Activated B cell treated with CpG ODN at 0.5 μM for 24 hours (primary cell): ENCODE measurements at regions not wholly inside any gene's neighbourhood (a gene's known extent, or its start where the extent isn't known, plus 50 kb on each side); places are given as distances from the start of the nearest gene placed in this dataset.
"Not testable (repeated sequence)": the region's sequence is repeated elsewhere in the genome, so short reads cannot be mapped to it uniquely, and the experiment has no call there.

Experiments
- ATAC-seq: fragments of 200-7000 bp; cut with Tn5 transposase; one replicate; pipeline ENCODE4 v1.10.0; 2021; ENCODE audit warnings: low read depth, mild to moderate bottlenecking, moderate library complexity
- CTCF ChIA-PET: fragments of 350-600 bp; sonication (Branson Sonifier 250); formaldehyde crosslinking; loops from one replicate; lab custom pipeline; 2021; ENCODE audit warnings: antibody characterized with exemption; lab: Charles Lee
- POLR2A ChIA-PET: fragments of 350-600 bp; sonication (Branson Sonifier 250); formaldehyde crosslinking; loops from one replicate; lab custom pipeline; 2021; ENCODE audit warnings: antibody characterized with exemption; lab: Charles Lee
- DNase-seq: peaks from one replicate; pipeline ENCODE4 v3.0.0; 2022
- H3K27ac Mint-ChIP-seq: one replicate; pipeline ENCODE4 v1.8.0; 2020; ENCODE audit warnings: mixed read lengths
- H3K27me3 Mint-ChIP-seq: one replicate; pipeline ENCODE4 v1.8.0; 2021; ENCODE audit warnings: mixed read lengths
- H3K36me3 Mint-ChIP-seq: one replicate; pipeline ENCODE4 v1.8.0; 2021; ENCODE audit warnings: low read depth, mixed read lengths
- H3K4me1 Mint-ChIP-seq: one replicate; pipeline ENCODE4 v1.8.0; 2021; ENCODE audit warnings: mixed read lengths
- H3K4me3 Mint-ChIP-seq: one replicate; pipeline ENCODE4 v1.8.0; 2020; ENCODE audit warnings: mild to moderate bottlenecking, mixed read lengths
- H3K9me3 Mint-ChIP-seq: one replicate; pipeline ENCODE4 v1.8.0; 2020; ENCODE audit warnings: mixed read lengths
- intact Hi-C: fragments of 100-400 bp; cut with micrococcal nuclease; formaldehyde crosslinking; loops from one replicate; pipeline ENCODE4 v1.15.1; 2024
- TF ChIP-seq, protein P1 (sequence below): fragments of 200-600 bp; IDR thresholded peaks from one replicate; pipeline ENCODE4 v1.8.0; 2022; ENCODE audit warnings: antibody characterized with exemption, mild to moderate bottlenecking

DNA sequence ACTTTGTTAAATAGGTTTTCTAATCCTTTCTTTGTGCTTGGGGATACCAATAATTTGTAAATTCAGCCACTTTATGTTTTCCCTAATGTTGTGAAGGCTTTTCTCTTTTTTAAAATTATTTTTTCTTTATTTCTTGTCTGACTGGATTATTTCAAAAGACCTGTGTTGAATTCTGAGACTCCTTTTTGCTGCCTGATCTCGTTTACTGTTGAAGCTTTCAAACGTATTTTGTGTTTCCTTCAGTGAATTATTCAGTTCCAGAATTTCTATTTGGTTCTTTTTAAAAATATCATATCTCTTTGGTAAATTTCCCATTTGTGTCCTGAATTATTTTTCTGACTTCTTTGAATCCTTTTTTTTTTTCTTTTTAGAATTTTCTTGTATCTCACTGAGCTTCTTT lies 241.6 kb downstream of the LRIG3 start:
- TF ChIP-seq, protein P1, sequence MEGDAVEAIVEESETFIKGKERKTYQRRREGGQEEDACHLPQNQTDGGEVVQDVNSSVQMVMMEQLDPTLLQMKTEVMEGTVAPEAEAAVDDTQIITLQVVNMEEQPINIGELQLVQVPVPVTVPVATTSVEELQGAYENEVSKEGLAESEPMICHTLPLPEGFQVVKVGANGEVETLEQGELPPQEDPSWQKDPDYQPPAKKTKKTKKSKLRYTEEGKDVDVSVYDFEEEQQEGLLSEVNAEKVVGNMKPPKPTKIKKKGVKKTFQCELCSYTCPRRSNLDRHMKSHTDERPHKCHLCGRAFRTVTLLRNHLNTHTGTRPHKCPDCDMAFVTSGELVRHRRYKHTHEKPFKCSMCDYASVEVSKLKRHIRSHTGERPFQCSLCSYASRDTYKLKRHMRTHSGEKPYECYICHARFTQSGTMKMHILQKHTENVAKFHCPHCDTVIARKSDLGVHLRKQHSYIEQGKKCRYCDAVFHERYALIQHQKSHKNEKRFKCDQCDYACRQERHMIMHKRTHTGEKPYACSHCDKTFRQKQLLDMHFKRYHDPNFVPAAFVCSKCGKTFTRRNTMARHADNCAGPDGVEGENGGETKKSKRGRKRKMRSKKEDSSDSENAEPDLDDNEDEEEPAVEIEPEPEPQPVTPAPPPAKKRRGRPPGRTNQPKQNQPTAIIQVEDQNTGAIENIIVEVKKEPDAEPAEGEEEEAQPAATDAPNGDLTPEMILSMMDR, result no peak
- CTCF ChIA-PET, result interaction anchor here (0.7 kb wide), 1 partner anchor 8 kb away, joined by 3 read pairs; no protein-coding TSS in a partner anchor
- Mint-ChIP-seq H3K4me3 (no peak overlapping the region), H3K36me3 (no peaks in the 10 kb centered on the region), H3K4me1 (no peaks in the 10 kb centered on the region), H3K27me3 (no peaks in the 10 kb centered on the region), H3K27ac (no peak overlapping the region), H3K9me3 (peaks cover 16% of the 10 kb centered on the region)
- POLR2A ChIA-PET, result no interaction called here
- ATAC-seq, result no peak
- DNase-seq, result no peak
- intact Hi-C loops, result no loop called here

DNA sequence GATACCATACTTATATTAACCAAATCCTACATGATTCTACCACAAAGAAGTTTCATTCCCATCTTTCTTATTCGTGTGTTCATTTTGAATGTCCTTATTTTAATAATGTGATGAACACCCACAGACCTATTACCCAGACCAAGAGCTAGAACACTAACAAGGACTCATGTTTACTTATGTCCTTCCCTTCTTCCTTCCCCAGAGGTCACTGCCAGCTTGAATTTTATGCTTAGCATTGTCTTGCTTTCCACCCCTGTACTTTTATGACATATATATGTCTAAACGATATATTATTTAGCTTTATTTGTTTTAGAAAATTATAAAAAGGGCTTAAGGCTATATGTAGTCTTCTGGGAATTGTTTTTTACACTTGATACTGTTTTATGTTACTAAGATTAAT lies 238.6 kb downstream of the LRIG3 start:
- Mint-ChIP-seq H3K36me3 (no peaks in the 10 kb centered on the region), H3K27me3 (no peaks in the 10 kb centered on the region), H3K9me3 (peaks cover 15% of the 10 kb centered on the region), H3K4me3 (no peak overlapping the region), H3K27ac (no peak overlapping the region), H3K4me1 (no peaks in the 10 kb centered on the region)
- DNase-seq, result no peak
- intact Hi-C loops, result no loop called here
- ChIA-PET CTCF (no interaction called here), POLR2A (no interaction called here)
- no peak for ATAC-seq
- TF ChIP-seq, protein P1, result no peak

DNA sequence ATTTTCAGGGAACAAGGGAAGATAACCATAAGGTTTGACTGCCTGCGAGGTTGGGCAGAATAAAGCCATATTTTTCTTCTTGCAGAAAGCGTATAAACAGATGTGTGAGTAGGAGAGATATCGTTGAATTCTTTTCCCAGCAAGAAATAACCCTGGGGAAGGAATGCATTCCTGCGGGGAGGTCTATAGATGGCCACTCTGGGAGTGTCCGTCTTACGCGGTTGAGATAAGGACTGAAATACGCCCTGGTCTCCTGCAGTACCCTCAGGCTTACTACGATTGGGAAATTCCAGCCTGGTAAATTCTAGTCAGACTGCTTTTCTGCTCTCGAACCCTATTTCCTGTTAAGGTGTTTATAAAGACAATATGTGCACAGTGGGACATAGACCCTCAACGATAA lies 225.0 kb downstream of the LRIG3 start:
- ChIA-PET CTCF (no interaction called here), POLR2A (no interaction called here)
- Mint-ChIP-seq H3K36me3 (no peaks in the 10 kb centered on the region), H3K27ac (no peak overlapping the region), H3K4me3 (no peak overlapping the region), H3K9me3 (peaks cover 28% of the 10 kb centered on the region), H3K4me1 (no peaks in the 10 kb centered on the region), H3K27me3 (no peaks in the 10 kb centered on the region)
- ATAC-seq (no peak), DNase-seq (no peak)
- intact Hi-C loops, result no loop called here
- TF ChIP-seq, protein P1, result no peak

DNA sequence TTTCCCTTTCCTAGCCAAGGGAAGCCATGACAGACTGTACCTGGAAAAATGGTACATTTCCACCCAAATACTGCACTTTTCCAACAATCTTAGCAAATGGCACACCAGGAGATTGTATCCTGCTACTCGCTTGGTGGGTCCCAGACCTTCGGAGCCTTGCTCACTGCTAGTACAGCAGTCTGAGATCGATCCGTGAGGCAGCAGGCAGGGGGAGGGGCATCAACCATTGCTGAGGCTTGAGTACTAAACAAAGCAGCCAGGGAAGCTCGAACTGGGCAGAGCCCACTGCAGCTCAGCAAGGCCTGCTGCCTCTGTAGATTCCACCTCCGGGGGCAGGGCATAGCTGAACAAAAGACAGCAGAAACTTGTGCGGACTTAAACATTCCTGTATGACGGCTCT lies 218.8 kb downstream of the LRIG3 start:
- ATAC-seq, result no peak
- H3K27me3 Mint-ChIP-seq, result no peaks in the 10 kb centered on the region
- ChIA-PET CTCF (no interaction called here), POLR2A (no interaction called here)
- no peak overlapping the region for H3K27ac Mint-ChIP-seq
- intact Hi-C loops, result no loop called here
- DNase-seq, result no peak
- H3K36me3 Mint-ChIP-seq, result no peaks in the 10 kb centered on the region
- TF ChIP-seq, protein P1, result no peak
- H3K4me3 Mint-ChIP-seq, result no peak overlapping the region
- H3K4me1 Mint-ChIP-seq, result no peaks in the 10 kb centered on the region
- H3K9me3 Mint-ChIP-seq, result peaks cover 19% of the 10 kb centered on the region

DNA sequence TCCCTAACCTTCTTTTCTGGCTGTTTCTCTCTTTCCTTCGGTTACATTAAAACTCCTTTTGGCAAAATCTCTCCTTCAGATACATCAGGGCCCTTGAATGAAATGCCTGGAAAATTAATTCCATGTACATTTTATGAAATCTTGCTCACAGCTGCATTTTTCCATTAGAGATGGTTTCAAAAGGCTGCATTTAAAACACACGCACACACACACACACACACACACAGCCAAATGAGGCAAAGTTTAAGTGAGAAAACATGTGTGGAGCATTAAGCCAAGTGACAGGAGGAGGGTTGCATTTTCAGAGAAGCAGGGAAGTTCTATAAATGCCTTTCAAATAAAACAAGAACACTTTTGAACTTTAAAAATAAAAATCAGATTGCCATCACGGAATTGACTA lies 216.4 kb downstream of the LRIG3 start:
- ChIA-PET POLR2A (no interaction called here), CTCF (no interaction called here)
- H3K4me1 Mint-ChIP-seq, result no peaks in the 10 kb centered on the region
- H3K27ac Mint-ChIP-seq, result no peak overlapping the region
- TF ChIP-seq, protein P1, result no peak
- no peaks in the 10 kb centered on the region for H3K27me3 Mint-ChIP-seq
- no peak overlapping the region for H3K4me3 Mint-ChIP-seq
- intact Hi-C loops, result no loop called here
- H3K36me3 Mint-ChIP-seq, result no peaks in the 10 kb centered on the region
- DNase-seq, result no peak
- peaks cover 15% of the 10 kb centered on the region for H3K9me3 Mint-ChIP-seq
- no peak for ATAC-seq

DNA sequence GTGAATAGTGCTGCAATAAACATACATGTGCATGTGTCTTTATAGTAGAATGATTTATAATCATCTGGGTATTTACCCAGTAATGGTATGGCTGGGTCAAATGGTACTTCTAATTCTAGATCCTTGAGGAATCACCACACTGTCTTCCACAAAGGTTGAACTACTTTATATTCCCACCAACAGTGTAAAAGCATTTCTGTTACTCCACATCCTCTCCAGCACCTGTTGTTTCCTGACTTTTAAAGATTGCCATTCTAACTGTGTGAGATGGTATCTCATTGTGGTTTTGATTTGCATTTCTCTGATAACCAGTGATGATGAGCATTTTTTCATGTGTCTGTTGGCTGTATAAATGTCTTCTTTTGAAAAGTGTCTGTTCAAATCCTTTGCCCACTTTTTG lies 215.5 kb downstream of the LRIG3 start:
- H3K4me1 Mint-ChIP-seq, DNase-seq, H3K4me3 Mint-ChIP-seq, CTCF ChIA-PET, H3K36me3 Mint-ChIP-seq, POLR2A ChIA-PET, intact Hi-C loops, H3K27me3 Mint-ChIP-seq, ATAC-seq, H3K27ac Mint-ChIP-seq: not testable (repeated sequence)
- peaks cover 15% of the 10 kb centered on the region for H3K9me3 Mint-ChIP-seq
